ENCODE measurements at regions not wholly inside any gene's neighbourhood (a gene's known extent, or its start where the extent isn't known, plus 50 kb on each side); places are given as distances from the start of the nearest gene placed in this dataset.
A peak's percentile ranks its signal among the peaks of the same experiment; 100 is the strongest.

DNA sequence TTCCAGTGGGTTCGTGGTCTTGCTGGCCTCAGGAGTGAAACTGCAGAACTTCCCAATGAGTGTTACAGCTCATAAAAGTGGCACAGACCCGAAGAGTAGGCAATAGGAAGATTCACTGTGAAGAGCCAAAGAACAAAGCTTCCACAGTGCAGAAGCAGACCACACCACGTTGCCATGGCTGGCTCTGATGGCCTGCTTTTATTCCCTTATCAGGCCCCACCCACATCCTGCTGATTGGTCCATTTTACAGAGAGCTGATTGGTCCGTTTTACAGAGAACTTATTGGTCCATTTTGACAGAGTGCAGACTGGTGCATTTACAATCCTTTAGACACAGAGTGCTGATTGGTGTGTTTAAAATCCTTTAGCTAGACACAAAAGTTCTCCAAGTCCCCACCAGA is 131.4 kb upstream of the CHRM3 start:
- ATAC-seq: no peak
- Histone ChIP-seq H3K27me3 (ENCODE audit: control insufficient read depth in 2 of 2, insufficient read depth in 2 of 2, low read length in 2 of 2) (no peaks in the 10 kb centered on the region), H3K79me2 (ENCODE audit: control insufficient read depth, insufficient read depth, low read length) (no peaks in the 10 kb centered on the region), H3K9me3 (replicated peaks; ENCODE audit: control insufficient read depth, insufficient read depth, low read depth, low read length) (peaks cover 3% of the 10 kb centered on the region), H4K20me1 (replicated peaks; ENCODE audit: control insufficient read depth, insufficient read depth, low read length) (no peaks in the 10 kb centered on the region), H3K4me1 (replicated peaks in 1 of 2; ENCODE audit: control insufficient read depth in 2 of 2, insufficient read depth in 2 of 2, low read length in 2 of 2) (no peaks in the 10 kb centered on the region), H3K4me2 (ENCODE audit: insufficient read depth, low read length) (no peak overlapping the region), H2AFZ (ENCODE audit: low read depth, low read length) (no peak overlapping the region), H3K9ac (ENCODE audit: insufficient read depth in 1 of 2, low read depth in 2 of 2, low read length in 2 of 2) (no peak overlapping the region), H3K4me3 (no peak overlapping the region), H3K9me1 (ENCODE audit: control insufficient read depth, insufficient read depth, low read length) (no peaks in the 10 kb centered on the region), H3K27ac (ENCODE audit: extremely low read depth, low read depth, low read length) (no peak overlapping the region), H3K36me3 (ENCODE audit: control insufficient read depth, insufficient read depth, low read length) (no peaks in the 10 kb centered on the region)
- DNase-seq (ENCODE audit: extremely low read depth in 1 of 4, low spot score in 3 of 4): no peak
- no TSS peak for BruUV-seq (replicated peaks)
- CTCF ChIA-PET (ENCODE audit: low intra/inter-chr PET ratio): no interaction called here
- in situ Hi-C loops (cut with MboI) (no loop called here), intact Hi-C loops (cut with micrococcal nuclease) (no loop called here)
- TF ChIP-seq NFYB (IDR thresholded peaks at IDR 0.05; ENCODE audit: extremely low read depth, insufficient read length) (peak; percentile 43), EP400 (IDR thresholded peaks at IDR 0.05) (no peak)
- POLR2A ChIA-PET: no interaction called here
- FAIRE-seq: no peak
- WGBS (ENCODE audit: insufficient coverage, low coverage, missing lambda C conversion rate): 2% methylated on average over 4 of the region's 4 CpGs

DNA sequence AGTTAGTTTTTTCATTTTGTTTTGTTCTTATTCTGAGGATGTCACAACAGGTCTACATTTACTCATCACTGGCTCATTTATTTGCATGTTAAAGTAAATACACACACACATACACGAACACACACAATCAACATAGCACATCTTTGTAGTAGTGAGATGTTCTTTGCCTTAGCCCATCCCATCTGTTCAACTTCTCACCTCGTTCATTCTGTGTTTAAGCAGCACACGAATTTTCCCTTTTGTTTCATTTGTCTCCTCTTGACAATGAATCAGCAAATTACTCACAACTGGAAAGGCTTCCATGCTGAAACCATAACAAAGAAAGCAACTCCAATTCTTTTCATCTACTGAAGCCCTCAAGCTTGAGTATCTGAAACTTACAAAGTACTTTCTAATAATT is 133.3 kb upstream of the CHRM3 start:
- peaks cover 3% of the 10 kb centered on the region for H3K9me3 ChIP-seq (replicated peaks; ENCODE audit: control insufficient read depth, insufficient read depth, low read depth, low read length)
- H4K20me1 ChIP-seq (replicated peaks; ENCODE audit: control insufficient read depth, insufficient read depth, low read length): no peaks in the 10 kb centered on the region
- H3K9ac ChIP-seq (ENCODE audit: insufficient read depth in 1 of 2, low read depth in 2 of 2, low read length in 2 of 2): no peak overlapping the region
- CTCF ChIA-PET (ENCODE audit: low intra/inter-chr PET ratio): no interaction called here
- BruUV-seq (replicated peaks): no TSS peak
- no peaks in the 10 kb centered on the region for H3K36me3 ChIP-seq (ENCODE audit: control insufficient read depth, insufficient read depth, low read length)
- no peaks in the 10 kb centered on the region for H3K27me3 ChIP-seq (ENCODE audit: control insufficient read depth in 2 of 2, insufficient read depth in 2 of 2, low read length in 2 of 2)
- FAIRE-seq (no peak), ATAC-seq (no peak), DNase-seq (ENCODE audit: extremely low read depth in 1 of 4, low spot score in 3 of 4) (no peak)
- intact Hi-C loops (cut with micrococcal nuclease) (no loop called here), in situ Hi-C loops (cut with MboI) (no loop called here)
- H3K4me3 ChIP-seq: no peak overlapping the region
- TF ChIP-seq, protein P1, sequence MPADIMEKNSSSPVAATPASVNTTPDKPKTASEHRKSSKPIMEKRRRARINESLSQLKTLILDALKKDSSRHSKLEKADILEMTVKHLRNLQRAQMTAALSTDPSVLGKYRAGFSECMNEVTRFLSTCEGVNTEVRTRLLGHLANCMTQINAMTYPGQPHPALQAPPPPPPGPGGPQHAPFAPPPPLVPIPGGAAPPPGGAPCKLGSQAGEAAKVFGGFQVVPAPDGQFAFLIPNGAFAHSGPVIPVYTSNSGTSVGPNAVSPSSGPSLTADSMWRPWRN (IDR thresholded peaks at IDR 0.05; ENCODE audit: low read depth): no peak
- 0 out of 2 replicates have a peak, but pooled peaks have one; percentile 10 for TF ChIP-seq NFE2L1 (tag; IDR thresholded peaks at IDR 0.05; ENCODE audit: borderline replicate concordance, low read depth)
- TF ChIP-seq, protein P2, sequence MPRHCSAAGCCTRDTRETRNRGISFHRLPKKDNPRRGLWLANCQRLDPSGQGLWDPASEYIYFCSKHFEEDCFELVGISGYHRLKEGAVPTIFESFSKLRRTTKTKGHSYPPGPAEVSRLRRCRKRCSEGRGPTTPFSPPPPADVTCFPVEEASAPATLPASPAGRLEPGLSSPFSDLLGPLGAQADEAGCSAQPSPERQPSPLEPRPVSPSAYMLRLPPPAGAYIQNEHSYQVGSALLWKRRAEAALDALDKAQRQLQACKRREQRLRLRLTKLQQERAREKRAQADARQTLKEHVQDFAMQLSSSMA (CRISPR knock-in tag; IDR thresholded peaks at IDR 0.05): no peak
- H3K79me2 ChIP-seq (ENCODE audit: control insufficient read depth, insufficient read depth, low read length): no peaks in the 10 kb centered on the region
- H2AFZ ChIP-seq (ENCODE audit: low read depth, low read length): no peak overlapping the region
- no peaks in the 10 kb centered on the region for H3K4me1 ChIP-seq (replicated peaks in 1 of 2; ENCODE audit: control insufficient read depth in 2 of 2, insufficient read depth in 2 of 2, low read length in 2 of 2)
- H3K27ac ChIP-seq (ENCODE audit: extremely low read depth, low read depth, low read length): no peak overlapping the region
- 0% methylated on average over 3 of the region's 3 CpGs for WGBS (ENCODE audit: insufficient coverage, low coverage, missing lambda C conversion rate)
- no peaks in the 10 kb centered on the region for H3K9me1 ChIP-seq (ENCODE audit: control insufficient read depth, insufficient read depth, low read length)
- POLR2A ChIA-PET: no interaction called here
- H3K4me2 ChIP-seq (ENCODE audit: insufficient read depth, low read length): no peak overlapping the region

Data from K562 (cell line).